HG03103 (cell line): ENCODE measurements at regions not wholly inside any gene's neighbourhood (a gene's known extent, or its start where the extent isn't known, plus 50 kb on each side); places are given as distances from the start of the nearest gene placed in this dataset.

Source experiments
- ATAC-seq: cut with Tn5 transposase; IDR thresholded peaks from one replicate; pipeline ENCODE4 v1.9.1; 2021; ENCODE audit warnings: low read depth; ENCODE audit not compliant: unreplicated experiment

DNA sequence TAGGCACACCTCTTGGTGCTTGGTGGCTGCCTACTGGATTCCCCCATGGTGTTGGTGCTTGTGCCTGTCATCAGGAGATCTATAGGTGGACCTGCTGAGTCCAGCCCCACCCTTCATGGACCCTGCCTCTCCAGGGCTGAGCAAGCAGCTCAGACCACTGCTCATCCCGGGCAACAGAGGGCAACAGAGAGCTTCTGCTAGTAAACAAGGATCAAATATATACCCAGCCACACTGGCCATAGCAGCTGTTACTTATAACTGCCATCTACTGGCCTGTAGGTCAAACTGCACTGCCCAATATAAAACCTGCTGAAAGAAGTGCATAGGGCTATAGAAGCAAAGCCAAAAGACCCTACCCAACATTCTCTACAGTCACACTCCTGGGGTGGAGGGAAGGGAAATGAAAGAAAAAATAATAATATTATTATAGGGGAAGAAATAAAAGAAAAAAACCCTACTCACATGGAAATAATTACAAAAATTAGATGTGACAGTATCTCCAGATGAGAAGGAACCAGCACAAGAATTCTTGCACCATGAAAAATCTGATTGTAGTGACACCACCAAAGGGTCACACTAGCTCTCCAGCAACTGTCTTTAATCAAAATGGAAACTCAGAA is 54.9 kb upstream of the ZNF800 start:
- ATAC-seq: peak; percentile 100

GRCh38 chr7:127446842-127447241 is 54.3 kb upstream of the ZNF800 start:
- ATAC-seq: no peak
